ENCODE measurements at regions not wholly inside any gene's neighbourhood (a gene's known extent, or its start where the extent isn't known, plus 50 kb on each side); places are given as distances from the start of the nearest gene placed in this dataset.
A peak's percentile ranks its signal among the peaks of the same experiment; 100 is the strongest.

DNA sequence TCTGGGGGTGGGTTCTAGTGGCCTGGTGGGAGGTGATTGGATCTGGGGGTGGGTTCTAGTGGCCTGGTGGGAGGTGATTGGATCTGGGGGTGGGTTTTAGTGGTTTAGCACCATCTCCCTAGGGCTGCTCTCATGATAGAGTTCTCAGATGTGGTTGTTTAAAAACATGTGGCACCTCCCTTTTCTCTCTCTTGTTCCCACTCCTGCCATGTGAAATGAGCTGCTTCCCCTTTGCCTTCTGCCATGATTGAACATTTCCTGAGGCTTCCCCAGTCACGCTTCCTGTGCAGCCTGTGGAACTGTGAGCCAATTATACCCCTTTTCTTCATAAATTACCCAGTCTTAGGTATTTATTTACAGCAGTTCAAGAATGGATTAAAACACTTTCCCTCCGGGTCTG is 327.3 kb upstream of the AJAP1 start:
- DNase-seq (ENCODE audit: low read depth), result no peak

DNA sequence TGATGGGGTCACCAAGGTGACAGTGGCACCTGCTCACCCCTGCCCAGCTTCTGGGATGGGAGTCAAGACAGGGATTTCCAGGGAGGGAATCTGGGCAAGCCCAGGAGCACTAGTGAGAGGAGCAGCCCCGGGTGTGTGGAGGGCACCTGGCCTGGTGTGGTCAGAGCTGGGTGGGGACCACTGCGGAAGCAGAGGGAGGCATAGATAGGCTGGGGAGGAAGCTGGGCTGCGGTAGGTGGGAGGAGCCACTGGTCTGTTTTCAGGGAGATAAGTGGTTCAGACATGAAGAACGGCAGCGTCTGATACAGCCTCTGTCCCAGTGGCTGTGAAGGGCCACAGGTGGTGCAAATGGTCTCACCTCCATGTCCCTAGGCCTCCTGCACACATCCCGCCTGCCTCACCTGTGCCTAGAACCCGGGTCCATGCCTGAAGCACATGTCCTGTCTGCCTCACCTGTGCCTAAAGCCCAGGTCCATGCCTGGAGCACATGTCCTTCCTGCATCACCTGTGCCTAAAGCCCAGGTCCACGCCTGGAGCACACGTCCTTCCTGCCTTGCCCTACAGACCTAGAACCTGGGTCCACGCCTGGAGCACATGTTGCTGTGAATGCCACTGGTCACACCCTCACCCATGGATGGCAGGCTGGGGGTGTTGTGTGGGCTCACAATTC is 325.9 kb upstream of the AJAP1 start:
- no peak for DNase-seq (ENCODE audit: low read depth)

DNA sequence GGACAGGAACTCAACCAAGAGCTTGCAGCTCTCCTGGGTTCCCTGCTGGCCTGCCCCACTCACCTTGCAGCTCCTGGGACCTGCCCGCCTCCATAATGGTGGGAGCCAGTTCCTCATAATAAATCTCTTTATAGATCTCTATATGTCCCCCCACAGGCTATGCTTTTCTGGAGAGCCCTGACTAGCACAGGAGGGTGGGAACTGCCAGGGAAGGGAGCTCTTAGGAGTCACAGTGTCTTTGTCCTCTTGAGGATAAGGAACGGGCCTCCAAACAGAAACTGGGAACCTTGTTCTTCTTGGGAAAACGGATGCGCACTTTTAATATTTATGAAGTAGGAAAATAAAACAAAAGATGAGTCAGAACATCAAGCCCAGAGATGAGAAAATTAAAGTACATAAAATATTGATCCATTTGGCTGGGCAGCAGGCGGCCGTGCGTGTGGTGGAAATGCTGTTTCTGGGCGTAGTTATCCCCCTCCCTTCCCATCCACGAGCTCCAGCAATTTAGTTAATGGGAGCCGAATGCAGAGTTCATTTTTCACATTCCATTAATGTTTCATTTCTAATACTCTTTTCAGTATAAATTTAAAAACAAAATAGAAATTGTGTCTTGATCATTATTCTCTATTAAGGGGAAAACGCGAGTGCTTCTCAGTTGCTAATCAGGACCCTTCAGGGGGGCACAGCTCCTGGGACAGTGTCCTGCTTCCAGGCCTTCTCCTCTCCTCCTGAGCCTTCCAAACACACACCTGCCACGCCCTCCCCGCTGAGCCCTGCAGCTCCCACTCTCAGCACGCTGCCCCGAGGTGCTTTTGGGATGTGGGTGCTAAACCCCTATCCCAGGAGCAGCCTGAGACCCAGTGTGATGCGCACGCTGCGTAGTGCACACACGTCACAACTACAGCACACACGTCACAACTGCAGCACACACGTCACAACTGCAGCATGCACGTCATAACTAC is 323.3 kb upstream of the AJAP1 start:
- no peak for DNase-seq (ENCODE audit: low read depth)

DNA sequence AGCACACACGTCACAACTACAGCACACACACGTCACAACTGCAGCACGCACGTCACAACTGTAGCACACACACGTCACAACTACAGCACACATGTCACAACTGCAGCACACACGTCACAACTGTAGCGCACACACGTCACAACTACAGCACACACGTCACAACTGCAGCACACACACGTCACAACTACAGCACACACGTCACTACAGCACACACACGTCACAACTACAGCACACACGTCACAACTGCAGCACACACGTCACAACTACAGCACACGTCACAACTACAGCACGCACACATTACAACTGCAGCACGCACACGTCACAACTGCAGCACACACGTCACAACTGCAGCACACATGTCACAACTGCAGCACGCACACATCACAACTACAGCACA is 322.6 kb upstream of the AJAP1 start:
- no peak for DNase-seq (ENCODE audit: low read depth)

DNA sequence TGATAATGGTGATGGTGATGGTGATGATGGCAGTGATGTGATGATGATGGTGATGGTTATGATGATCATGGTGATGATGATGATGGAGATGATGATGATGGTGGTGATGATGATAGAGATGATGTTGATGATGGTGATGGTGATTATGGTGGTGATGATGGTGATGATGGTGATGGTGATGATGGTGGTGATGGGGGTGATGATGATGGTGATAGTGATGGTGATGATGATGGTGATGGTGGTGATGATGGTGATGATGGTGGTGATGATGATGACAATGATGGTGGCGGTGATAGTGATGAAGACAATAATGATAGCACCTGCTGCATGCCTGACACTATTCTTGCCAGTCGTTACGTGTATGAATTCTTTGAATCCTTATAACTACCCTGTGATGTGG is 317.9 kb upstream of the AJAP1 start:
- no peak for DNase-seq (ENCODE audit: low read depth)

DNA sequence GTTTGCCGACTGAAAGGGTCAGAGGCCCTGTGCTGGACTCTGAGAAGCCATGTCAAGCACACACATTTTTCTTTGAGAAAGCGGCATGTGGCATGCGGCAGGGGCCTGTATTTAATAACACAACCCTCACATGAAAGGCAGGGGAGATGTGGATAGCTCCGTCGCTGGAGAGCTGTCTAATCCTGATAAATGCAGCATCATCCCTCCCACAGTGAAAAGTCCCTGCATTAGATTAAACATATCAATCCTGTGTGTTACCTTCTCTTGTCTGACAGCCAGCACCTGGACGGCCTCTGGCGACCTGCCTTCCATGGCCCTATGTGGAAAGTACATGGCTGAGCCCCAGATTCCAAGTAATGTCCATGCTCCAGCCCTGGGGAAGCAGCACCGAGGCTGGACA is 313.0 kb upstream of the AJAP1 start:
- DNase-seq (ENCODE audit: low read depth), result no peak

DNA sequence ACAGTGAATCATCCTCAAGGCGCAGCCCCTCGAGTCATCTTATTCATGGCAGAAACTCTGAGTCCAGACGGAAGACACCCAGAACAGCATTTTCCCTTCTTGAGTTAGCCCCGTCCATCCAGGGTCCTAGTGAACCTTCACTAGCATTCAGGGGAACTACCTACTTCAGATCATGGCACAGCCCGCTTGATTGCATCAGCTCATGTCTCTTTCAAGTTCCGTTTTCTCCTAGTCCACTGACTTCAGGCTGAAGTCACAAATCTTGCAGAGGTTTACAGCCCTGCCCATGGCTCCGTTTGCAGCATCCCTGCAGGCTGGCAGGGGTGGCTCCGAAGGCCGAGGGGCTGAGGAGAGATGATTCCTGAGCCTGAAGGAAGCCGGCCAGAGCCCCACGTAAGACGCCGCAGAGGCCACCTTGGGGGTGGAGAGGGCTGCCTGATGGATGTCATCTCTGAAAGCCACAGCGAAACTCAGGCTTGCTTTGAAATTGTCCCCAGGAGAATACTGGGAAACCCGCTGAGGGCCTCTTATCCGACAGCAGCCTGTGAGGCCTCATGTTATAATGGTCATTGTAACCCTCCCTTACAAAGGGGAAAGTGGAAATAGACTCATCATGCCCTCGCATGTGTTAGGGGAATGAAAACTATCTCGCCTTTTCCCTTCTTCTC is 310.2 kb upstream of the AJAP1 start:
- DNase-seq (ENCODE audit: low read depth), result no peak

DNA sequence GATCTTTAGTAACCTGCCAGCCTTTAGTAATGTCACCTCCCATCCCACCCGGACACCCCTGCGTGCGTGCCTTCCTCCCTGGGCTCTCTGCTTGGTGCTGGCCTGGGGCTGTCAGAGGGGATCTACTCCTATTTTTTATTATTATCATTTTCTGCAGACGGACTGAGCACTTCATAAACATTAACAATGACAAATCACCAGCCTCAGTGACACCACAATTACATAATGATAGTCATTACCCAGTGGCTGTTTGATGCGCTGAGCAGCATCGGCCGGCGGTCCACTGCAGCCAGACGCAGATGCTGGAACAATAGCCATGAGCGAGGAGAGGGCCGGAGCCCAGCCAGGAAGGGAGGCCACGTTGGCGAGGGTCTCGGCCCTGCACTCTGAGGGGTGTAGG is 309.3 kb upstream of the AJAP1 start:
- no peak for DNase-seq (ENCODE audit: low read depth)

DNA sequence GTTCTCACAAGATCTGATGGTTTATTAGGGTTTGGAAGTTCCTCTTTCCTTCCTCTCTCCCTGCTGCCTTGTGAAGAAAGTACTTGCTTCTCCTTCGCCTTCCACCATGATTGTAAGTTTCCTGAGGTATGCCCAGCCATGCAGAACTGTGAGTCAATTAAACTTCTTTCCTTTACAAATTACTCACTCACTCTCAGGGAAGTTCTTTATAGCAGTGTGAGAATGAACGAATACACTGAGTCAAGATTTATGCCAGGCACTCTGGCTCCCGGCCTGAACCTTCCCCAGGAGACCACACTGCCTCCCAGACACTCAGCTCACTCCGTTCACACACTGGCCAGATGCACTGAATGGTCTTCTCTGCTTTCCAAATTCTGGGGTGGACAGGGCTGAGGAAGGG is 308.3 kb upstream of the AJAP1 start:
- no peak for DNase-seq (ENCODE audit: low read depth)

DNA sequence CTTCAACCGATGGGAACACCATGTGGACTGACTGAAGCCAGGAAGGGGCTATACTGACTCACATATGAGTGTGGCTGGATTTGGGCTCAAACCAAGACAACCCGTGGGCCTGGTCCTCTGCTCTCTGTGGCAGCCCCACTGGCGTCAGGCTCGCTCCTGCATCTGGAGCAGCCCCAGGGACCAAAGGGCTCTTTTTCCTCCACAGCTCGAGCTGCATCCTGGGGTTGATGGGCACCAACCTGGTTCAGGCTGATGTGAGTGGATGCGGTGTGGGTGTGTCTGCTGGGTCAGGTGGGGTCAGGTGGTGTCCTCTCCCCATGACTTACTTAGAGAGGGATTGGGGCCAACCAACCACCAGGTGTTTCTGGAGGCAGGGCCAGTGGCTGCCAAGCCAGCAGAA is 303.0 kb upstream of the AJAP1 start:
- no peak for DNase-seq (ENCODE audit: low read depth)

DNA sequence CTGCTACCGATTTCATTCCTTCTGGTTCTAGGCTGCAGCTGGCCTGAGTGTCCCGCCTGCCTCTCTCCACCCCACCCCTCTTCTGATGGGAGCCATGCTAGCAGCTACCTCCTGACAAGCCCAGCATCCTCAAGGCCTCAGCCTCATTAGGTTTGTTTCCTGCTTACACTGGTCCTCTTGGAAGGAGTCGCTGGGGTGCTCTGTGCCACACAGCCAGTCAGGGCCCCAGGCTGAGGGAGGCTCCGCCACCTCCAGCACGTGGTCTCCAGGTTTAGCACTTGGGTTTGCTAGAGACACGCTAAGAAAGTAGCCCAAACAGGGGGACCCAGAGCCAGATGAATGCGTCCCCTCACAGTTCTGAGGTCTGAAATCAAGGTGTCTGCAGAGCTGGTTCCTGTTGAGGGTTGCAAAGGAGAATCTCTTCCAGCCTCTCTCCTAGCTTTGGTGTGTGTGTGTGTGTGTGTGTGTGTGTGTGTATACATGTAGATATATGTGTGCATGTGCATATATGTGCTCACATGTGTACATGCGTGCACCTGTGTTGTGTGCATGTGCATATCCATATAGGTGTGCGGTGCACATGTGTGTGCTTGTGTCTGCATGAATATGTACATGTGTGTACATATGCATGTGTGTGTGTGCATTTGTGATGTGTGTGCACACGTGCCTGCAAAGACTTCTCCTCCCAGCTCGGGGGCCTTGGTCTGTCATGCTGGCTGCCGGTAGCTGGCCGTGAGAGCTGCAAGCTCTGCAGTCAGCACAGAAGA is 301.1 kb upstream of the AJAP1 start:
- DNase-seq (ENCODE audit: low read depth), result no peak

DNA sequence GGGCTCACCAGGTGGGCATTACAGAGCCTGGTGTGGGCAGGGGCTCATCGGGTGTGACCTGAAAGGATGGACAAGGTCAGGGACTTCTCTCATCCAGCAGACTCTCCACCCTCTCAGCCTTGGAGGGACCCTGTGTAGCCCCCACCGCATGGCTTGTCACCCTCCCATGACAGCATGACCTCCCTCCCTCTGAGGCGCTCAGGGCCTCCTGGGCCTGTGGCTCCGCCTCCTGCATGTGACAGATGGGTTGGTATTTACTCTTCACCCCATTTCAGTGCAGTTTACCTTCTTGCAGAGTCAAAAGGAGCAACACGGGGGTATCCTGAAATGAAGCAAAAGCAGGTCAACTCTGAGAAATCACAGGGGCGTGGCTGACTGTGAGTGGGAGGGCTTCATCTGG is 298.6 kb upstream of the AJAP1 start:
- DNase-seq (ENCODE audit: low read depth), result no peak

DNA sequence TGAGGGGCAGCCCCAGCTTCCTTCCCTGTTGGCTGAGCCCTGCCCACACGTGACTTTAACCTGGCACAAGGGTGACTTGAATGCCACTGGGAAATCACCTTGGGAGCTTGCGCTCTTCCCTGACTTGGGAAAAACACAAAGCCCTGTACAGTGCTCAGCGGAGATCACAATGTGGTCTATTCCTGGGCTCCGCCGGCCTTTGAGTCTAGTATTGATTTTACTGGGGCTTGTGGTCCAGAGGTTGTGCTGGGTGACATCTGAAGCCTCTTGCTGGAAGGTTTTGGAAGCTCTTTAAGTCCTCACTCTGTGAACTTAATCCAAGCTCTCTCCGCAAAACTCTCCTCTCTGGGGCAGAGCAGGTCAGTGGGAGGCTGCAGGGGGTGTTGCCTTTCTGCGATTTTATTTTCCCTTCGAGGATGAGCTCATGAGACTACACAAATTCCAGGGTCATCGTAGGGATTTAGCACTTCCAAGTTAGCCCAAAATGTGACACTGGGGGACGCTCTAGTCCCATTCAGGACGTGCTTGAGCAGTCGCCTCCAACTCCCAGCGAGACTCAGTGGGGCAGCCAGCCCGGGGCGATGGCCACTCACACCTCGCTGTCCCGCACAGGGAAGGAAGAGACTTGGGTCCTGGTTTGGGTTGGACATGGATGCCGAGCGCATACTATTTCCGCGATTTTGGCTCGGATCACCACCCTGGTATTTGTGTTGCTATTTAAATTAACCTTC is 291.9 kb upstream of the AJAP1 start:
- no peak for DNase-seq (ENCODE audit: low read depth)

DNA sequence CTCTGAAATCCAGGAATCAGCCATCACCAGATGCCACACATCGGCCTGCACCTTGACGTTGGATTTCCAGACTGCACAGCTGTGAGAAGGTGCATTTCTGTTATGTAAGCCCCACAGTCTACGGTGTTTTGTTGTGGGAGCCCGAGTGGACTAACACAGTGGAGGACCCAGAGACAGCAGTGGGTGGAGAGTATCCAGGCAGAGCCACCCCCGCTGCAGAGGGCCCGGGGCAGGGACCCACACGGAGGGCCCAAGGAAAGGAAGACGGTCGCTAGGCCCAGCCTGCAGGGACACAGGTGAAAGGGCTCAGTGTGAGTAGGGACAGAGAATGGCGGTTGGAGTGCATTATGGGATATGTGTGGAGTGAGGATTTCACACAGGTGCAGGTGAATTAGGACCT is 288.3 kb upstream of the AJAP1 start:
- DNase-seq (ENCODE audit: low read depth), result no peak

DNA sequence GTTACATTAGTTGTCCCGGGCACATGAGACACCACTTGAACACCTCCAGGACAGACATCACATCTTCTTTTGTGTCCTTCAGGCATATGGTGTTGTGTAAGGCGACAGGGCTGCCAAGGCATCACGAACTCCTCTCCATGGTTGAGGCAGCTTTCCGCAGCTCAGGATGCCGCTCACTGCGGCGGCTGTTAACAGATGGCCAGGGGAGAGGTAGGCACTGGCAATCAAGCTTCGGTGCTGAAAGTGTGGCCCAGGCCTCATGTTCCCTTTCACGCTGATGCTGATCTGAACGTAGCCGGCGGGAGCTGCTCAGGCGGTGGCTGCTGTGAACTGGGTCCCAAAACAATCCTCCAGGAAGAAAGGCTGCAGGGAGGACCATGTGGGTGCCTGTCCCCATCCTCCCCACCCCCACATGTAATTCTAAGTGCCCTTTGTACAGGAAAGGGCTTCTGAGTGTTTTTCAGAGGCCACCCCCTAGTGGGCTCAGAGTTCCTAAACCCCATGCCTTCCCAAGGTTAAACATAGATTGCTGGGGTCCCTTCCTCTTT is 287.1 kb upstream of the AJAP1 start:
- DNase-seq (ENCODE audit: low read depth), result no peak

DNA sequence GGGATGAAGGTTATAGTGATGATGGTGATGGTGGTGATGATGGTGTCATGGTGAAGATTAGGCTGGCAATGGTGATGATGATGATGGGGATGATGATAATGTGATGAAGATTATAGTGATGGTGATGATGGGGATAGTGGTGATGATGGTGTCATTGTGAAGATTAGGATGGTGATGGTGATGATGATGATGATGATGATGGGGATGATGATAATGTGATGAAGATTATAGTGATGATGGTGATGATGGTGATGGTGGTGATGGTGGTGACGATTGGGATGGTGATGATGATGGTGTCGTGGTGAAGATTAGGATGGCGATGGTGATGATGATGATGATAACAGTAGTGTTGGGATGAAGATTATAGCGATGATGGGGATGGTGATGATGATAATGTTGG is 285.1 kb upstream of the AJAP1 start:
- DNase-seq (ENCODE audit: low read depth), result no peak

DNA sequence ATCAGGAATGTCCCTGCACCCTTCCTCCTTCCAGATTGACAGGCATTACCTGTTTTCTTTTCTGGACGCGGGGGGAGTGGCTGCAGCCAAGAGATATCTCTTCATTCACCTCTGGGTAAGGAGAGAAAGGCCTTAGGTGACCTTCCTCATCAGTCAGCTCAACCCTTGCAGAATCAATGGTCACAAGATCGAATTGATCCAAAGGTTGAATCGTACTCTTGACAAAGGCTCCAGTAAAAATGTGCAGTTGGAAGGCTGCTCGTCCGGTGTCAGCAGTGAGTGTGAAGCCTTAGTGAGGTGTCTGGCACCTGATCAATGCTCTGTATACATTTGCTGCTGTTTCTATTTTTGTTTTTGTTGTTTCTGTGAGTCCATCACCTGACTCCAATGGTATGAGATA is 282.6 kb upstream of the AJAP1 start:
- no peak for DNase-seq (ENCODE audit: low read depth)

DNA sequence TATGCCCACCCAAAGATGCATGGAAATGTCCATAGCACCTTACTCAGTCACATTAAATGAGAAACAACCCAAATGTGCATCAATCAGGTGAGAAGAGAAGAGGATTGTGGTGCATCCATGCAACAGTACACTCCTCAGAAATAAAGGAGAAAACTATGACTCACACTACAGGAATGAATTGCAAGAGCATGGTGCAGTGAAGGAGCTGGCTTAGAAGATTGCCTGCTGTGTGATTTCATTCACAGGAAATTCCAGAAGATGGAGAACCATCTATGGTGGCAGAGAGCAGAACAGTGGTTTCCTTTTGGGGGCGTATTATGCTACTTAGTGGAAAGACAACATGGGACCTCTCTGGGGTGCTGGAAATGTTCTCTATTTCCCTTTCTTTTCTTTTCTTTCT is 278.6 kb upstream of the AJAP1 start:
- DNase-seq (ENCODE audit: low read depth), result peak; percentile 17

DNA sequence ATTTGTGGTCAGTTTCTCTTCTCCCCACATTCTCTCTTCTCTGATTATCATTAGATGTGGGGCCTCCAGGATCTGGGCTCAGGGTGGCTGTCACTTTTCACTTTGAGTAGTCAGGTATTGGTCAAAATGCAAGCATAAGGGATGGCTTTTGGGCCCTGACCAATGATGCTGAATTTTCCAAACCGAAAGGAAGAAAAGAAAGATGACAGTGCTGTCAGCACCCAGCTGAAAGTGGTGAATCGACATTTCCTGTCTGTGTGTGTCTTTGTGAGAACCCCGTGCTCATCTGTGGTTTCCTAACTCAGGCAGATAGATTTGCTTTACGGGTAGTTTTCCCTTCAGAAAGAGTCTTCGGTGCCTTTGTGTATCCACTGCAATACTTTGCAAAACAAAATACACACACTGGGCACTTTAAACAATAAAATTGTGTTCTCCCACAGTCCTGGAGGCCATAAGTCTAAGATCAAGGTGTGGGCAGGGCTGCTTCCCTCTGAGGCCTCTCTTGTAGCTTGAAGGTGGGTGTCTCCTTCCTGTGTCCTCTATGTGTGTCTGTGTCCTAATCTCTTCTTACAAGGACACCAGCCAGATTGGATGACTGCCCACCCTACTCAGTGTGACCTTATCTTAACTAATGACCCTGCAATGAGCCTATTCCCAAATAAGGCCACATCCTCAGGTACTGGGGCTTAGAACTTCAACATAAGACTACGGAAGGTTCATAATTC is 274.8 kb upstream of the AJAP1 start:
- DNase-seq (ENCODE audit: low read depth), result no peak

DNA sequence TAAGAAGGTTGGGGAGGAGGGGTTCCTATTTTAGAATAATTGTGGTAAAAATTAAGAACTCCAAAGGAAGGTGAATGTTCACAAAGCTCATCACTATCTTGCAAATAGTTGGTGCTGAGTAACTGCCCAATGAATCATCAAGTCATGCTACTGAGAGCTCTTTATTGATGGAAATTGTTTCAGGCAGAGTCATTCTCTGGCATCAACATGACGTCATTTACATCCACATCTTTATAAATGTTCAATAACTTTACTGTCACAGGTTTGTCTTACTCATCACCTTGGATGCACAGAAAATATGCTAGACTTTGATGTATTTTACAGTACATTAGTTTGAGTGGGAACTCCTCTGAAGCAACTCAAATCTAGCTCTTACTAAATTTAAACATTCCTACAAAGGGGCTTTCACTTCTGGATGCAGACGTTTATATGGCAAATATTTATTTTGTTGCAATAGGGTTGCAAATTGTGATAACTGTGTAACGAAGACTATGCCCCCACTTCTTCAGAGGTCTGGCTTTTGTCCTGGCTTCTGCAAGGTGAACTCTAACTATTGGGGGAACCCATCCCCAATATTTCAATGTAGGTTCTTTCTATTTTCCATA is 273.7 kb upstream of the AJAP1 start:
- peak; percentile 14 for DNase-seq (ENCODE audit: low read depth)

All from non-pigmented ciliary epithelial cell (primary cell).